Activated CD8-positive, alpha-beta T cell treated with anti-CD3 and anti-CD28 coated beads for 36 hours (primary cell): ENCODE measurements at regions not wholly inside any gene's neighbourhood (a gene's known extent, or its start where the extent isn't known, plus 50 kb on each side); places are given as distances from the start of the nearest gene placed in this dataset.

Source experiments
- ATAC-seq: fragments of 200-7000 bp; cut with Tn5 transposase; one replicate; pipeline ENCODE4 v1.10.0; 2021; ENCODE audit warnings: mild to moderate bottlenecking, moderate library complexity
- CTCF ChIA-PET: fragments of 350-600 bp; sonication (Branson Sonifier 250); formaldehyde crosslinking; loops from one replicate; lab custom pipeline; 2021; ENCODE audit warnings: antibody characterized with exemption; lab: Charles Lee
- POLR2A ChIA-PET: fragments of 350-600 bp; sonication (Branson Sonifier 250); formaldehyde crosslinking; loops from one replicate; lab custom pipeline; 2021; ENCODE audit warnings: antibody characterized with exemption; lab: Charles Lee
- DNase-seq: peaks from one replicate; pipeline ENCODE4 v3.0.0-alpha.2; 2020
- H3K27ac Mint-ChIP-seq: one replicate; pipeline ENCODE4 v1.8.0; 2021; ENCODE audit warnings: mild to moderate bottlenecking, mixed read lengths
- H3K27me3 Mint-ChIP-seq: one replicate; pipeline ENCODE4 v1.8.0; 2021; ENCODE audit warnings: mixed read lengths
- H3K36me3 Mint-ChIP-seq: one replicate; pipeline ENCODE4 v1.8.0; 2021; ENCODE audit warnings: low read depth, mixed read lengths
- H3K4me1 Mint-ChIP-seq: one replicate; pipeline ENCODE4 v1.8.0; 2021; ENCODE audit warnings: low read depth, mixed read lengths
- H3K4me3 Mint-ChIP-seq: one replicate; pipeline ENCODE4 v1.8.0; 2021; ENCODE audit warnings: mild to moderate bottlenecking, moderate library complexity, mixed read lengths
- H3K9me3 Mint-ChIP-seq: one replicate; pipeline ENCODE4 v1.8.0; 2021; ENCODE audit warnings: mixed read lengths
- intact Hi-C: fragments of 100-400 bp; cut with micrococcal nuclease; formaldehyde crosslinking; loops from one replicate; pipeline ENCODE4 v1.10.0; 2022
- TF ChIP-seq, protein P1 (sequence below): fragments of 200-600 bp; IDR thresholded peaks from one replicate; pipeline ENCODE4 v1.8.0; 2022; ENCODE audit warnings: antibody characterized with exemption, mild to moderate bottlenecking

DNA sequence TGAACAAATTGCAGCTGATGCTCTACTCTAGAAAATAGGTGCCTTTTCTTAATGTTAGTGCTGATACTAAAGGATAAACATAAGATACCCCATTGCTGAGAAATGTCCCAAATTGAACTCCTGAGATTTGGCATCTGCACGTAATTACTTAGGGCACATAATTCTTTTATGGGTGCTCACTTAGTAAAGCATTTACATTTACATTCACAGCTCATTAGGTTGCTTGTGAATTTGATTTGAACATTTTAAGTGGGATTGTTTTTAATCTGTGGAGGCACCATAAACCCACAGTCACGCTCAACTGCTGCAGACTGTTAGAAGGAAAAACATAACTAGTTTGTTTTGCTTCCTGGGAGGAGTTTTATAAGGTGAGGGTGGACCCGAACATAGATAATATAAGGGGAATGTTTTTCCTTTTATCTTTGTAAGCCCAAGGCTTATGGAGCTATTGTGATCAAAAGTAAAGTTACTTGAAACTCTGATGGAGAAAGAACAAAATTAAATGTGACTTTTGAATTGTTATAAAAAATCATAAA lies 560.8 kb downstream of the REEP3 start:
- POLR2A ChIA-PET = no interaction called here

GRCh38 chr10:64086083-64086767 lies 565.0 kb downstream of the REEP3 start:
- H3K36me3 Mint-ChIP-seq = no peaks in the 10 kb centered on the region
- H3K4me1 Mint-ChIP-seq = no peaks in the 10 kb centered on the region
- H3K27me3 Mint-ChIP-seq = no peaks in the 10 kb centered on the region
- TF ChIP-seq, protein P1, sequence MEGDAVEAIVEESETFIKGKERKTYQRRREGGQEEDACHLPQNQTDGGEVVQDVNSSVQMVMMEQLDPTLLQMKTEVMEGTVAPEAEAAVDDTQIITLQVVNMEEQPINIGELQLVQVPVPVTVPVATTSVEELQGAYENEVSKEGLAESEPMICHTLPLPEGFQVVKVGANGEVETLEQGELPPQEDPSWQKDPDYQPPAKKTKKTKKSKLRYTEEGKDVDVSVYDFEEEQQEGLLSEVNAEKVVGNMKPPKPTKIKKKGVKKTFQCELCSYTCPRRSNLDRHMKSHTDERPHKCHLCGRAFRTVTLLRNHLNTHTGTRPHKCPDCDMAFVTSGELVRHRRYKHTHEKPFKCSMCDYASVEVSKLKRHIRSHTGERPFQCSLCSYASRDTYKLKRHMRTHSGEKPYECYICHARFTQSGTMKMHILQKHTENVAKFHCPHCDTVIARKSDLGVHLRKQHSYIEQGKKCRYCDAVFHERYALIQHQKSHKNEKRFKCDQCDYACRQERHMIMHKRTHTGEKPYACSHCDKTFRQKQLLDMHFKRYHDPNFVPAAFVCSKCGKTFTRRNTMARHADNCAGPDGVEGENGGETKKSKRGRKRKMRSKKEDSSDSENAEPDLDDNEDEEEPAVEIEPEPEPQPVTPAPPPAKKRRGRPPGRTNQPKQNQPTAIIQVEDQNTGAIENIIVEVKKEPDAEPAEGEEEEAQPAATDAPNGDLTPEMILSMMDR = no peak
- no peak overlapping the region for H3K4me3 Mint-ChIP-seq
- intact Hi-C loops = no loop called here
- ChIA-PET POLR2A (interaction anchor here (1.5 kb wide), 1 partner anchor 17 kb away, joined by 4 read pairs; no protein-coding TSS in a partner anchor), CTCF (interaction anchor here (1.9 kb wide), 1 partner anchor 10 kb away, joined by 5 read pairs; no protein-coding TSS in a partner anchor)
- ATAC-seq = no peak
- no peak for DNase-seq
- H3K27ac Mint-ChIP-seq = no peak overlapping the region
- H3K9me3 Mint-ChIP-seq = no peaks in the 10 kb centered on the region

More for the DNA sequence above, 560.8 kb downstream of the REEP3 start:
- no peaks in the 10 kb centered on the region for H3K4me1 Mint-ChIP-seq
- CTCF ChIA-PET = no interaction called here
- DNase-seq (no peak), ATAC-seq (no peak)
- TF ChIP-seq, protein P1 = no peak
- H3K27ac Mint-ChIP-seq = no peak overlapping the region
- no peaks in the 10 kb centered on the region for H3K9me3 Mint-ChIP-seq
- H3K27me3 Mint-ChIP-seq = peaks cover 7% of the 10 kb centered on the region
- no peak overlapping the region for H3K4me3 Mint-ChIP-seq
- intact Hi-C loops = no loop called here
- no peaks in the 10 kb centered on the region for H3K36me3 Mint-ChIP-seq

- intact Hi-C loops = no loop called here
- Mint-ChIP-seq H3K36me3 (no peaks in the 10 kb centered on the region), H3K9me3 (no peaks in the 10 kb centered on the region), H3K4me3 (no peak overlapping the region), H3K4me1 (no peaks in the 10 kb centered on the region), H3K27ac (no peak overlapping the region), H3K27me3 (no peaks in the 10 kb centered on the region)
- TF ChIP-seq, protein P1 = no peak
- DNase-seq (no peak), ATAC-seq (no peak)
- ChIA-PET CTCF (interaction anchor here (1.5 kb wide), 1 partner anchor 48 kb away, joined by 4 read pairs; no protein-coding TSS in a partner anchor), POLR2A (no interaction called here)
These were observed 568.4 kb downstream of the REEP3 start for GRCh38 chr10:64089648-64090047.

GRCh38 chr10:64090865-64091264 lies 569.7 kb downstream of the REEP3 start:
- Mint-ChIP-seq H3K4me3 (no peak overlapping the region), H3K27ac (no peak overlapping the region), H3K27me3 (no peaks in the 10 kb centered on the region), H3K9me3 (no peaks in the 10 kb centered on the region), H3K4me1 (no peaks in the 10 kb centered on the region), H3K36me3 (no peaks in the 10 kb centered on the region)
- POLR2A ChIA-PET = no interaction called here
- DNase-seq = no peak
- ATAC-seq = no peak
- TF ChIP-seq, protein P1 = no peak
- CTCF ChIA-PET = interaction anchor here (1.5 kb wide), 1 partner anchor 49 kb away, joined by 4 read pairs; no protein-coding TSS in a partner anchor
- intact Hi-C loops = no loop called here

GRCh38 chr10:64091897-64092296 lies 570.7 kb downstream of the REEP3 start:
- Mint-ChIP-seq H3K27ac (no peak overlapping the region), H3K27me3 (no peaks in the 10 kb centered on the region), H3K4me3 (no peak overlapping the region), H3K4me1 (no peaks in the 10 kb centered on the region), H3K36me3 (no peaks in the 10 kb centered on the region), H3K9me3 (no peaks in the 10 kb centered on the region)
- ATAC-seq (no peak), DNase-seq (no peak)
- TF ChIP-seq, protein P1 = no peak
- CTCF ChIA-PET = no interaction called here
- intact Hi-C loops = no loop called here
- POLR2A ChIA-PET = no interaction called here
